GM06990 (cell line): ENCODE measurements at regions not wholly inside any gene's neighbourhood (a gene's known extent, or its start where the extent isn't known, plus 50 kb on each side); places are given as distances from the start of the nearest gene placed in this dataset.

Experiments
- DNase-seq: peaks from one replicate; pipeline ENCODE4 v3.0.0-alpha.2; 2011; ENCODE audit not compliant: insufficient read length; ENCODE audit errors: extremely low read depth
- H3K27me3 ChIP-seq: replicated peaks from 2 replicates; pipeline ENCODE4 v1.6.0; 2011; ENCODE audit warnings: low read length; ENCODE audit not compliant: control insufficient read depth, insufficient read depth
- H3K36me3 ChIP-seq: 2 replicates; pipeline ENCODE4 v1.5.1; 2011; ENCODE audit warnings: low read length; ENCODE audit not compliant: control insufficient read depth, insufficient read depth
- H3K4me3 ChIP-seq: replicated peaks from 2 replicates; pipeline ENCODE4 v1.5.1; 2011; ENCODE audit warnings: low read depth, mild to moderate bottlenecking, control low read depth, low read length
- TF ChIP-seq, protein P1 (sequence below): IDR thresholded peaks from 2 replicates; pipeline ENCODE4 v1.5.1; 2011; ENCODE audit warnings: low read length, control low read depth, mild to moderate bottlenecking, inconsistent platforms; ENCODE audit not compliant: insufficient read depth, poor library complexity, severe bottlenecking

DNA sequence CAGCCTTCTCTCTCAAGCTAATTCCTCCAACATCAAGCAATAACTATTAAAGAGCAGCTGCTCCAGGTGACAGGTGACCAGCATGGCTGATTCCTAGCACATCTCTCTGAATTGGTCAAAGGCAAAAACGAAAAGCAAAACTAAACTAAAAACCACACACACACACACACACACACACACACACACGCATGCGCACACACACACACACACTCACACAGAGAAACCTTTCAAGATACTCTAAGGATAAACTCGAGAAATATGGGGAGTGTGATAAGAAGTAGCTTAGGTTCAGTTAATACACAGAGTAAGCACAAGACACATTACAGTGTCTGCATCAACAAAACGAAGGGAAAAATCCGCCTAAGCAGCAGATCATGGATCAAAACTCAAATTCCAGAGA lies 74.5 kb upstream of the FZD7 start:
- Histone ChIP-seq H3K36me3 (no peaks in the 10 kb centered on the region), H3K4me3 (no peak overlapping the region), H3K27me3 (peaks cover 2% of the 10 kb centered on the region; the same call in 1 of the 2 replicates)
- TF ChIP-seq, protein P1, sequence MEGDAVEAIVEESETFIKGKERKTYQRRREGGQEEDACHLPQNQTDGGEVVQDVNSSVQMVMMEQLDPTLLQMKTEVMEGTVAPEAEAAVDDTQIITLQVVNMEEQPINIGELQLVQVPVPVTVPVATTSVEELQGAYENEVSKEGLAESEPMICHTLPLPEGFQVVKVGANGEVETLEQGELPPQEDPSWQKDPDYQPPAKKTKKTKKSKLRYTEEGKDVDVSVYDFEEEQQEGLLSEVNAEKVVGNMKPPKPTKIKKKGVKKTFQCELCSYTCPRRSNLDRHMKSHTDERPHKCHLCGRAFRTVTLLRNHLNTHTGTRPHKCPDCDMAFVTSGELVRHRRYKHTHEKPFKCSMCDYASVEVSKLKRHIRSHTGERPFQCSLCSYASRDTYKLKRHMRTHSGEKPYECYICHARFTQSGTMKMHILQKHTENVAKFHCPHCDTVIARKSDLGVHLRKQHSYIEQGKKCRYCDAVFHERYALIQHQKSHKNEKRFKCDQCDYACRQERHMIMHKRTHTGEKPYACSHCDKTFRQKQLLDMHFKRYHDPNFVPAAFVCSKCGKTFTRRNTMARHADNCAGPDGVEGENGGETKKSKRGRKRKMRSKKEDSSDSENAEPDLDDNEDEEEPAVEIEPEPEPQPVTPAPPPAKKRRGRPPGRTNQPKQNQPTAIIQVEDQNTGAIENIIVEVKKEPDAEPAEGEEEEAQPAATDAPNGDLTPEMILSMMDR = no peak
- DNase-seq = no peak

- Histone ChIP-seq H3K4me3 (no peak overlapping the region), H3K36me3 (no peaks in the 10 kb centered on the region), H3K27me3 (peaks cover 2% of the 10 kb centered on the region; the same call in 1 of the 2 replicates)
- TF ChIP-seq, protein P1 = no peak
- no peak for DNase-seq
Observed at GRCh38 chr2:201959626-201960025, 74.0 kb upstream of the FZD7 start.

GRCh38 chr2:201960305-201960704 lies 73.3 kb upstream of the FZD7 start:
- no peak overlapping the region for H3K4me3 ChIP-seq
- H3K27me3 ChIP-seq = peaks cover 2% of the 10 kb centered on the region; the same call in 1 of the 2 replicates
- TF ChIP-seq, protein P1 = no peak
- no peaks in the 10 kb centered on the region for H3K36me3 ChIP-seq
- DNase-seq = no peak

DNA sequence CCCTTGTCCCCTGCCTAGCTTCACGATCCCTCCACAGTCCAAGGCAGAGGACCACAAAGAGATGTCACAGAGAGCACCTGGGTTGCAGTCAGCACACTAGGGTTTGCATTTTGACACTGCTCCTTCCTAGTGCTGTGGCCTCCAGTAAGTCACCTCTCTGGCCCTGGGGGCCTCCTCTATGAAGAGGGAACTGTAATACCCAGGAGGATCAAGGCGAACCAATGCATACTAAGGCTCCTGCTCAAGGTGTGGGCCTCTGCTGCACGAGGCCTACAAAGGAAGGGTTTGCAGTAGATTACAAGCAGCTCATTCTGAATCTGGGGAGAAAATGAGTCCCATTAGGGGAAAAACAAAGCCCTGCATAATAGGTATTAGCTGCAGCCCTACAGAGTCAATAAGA lies 72.3 kb upstream of the FZD7 start:
- no peak for DNase-seq
- Histone ChIP-seq H3K27me3 (peaks cover under 1% of the 10 kb centered on the region; the same call in 1 of the 2 replicates), H3K4me3 (no peak overlapping the region), H3K36me3 (no peaks in the 10 kb centered on the region)
- TF ChIP-seq, protein P1 = no peak

- TF ChIP-seq, protein P1 = no peak
- no peak for DNase-seq
- no peak overlapping the region for H3K4me3 ChIP-seq
- H3K36me3 ChIP-seq = no peaks in the 10 kb centered on the region
- H3K27me3 ChIP-seq = no peaks in the 10 kb centered on the region
Observed at GRCh38 chr2:201962774-201963562, 70.7 kb upstream of the FZD7 start.
